GM23338 (cell line): ENCODE measurements at regions not wholly inside any gene's neighbourhood (a gene's known extent, or its start where the extent isn't known, plus 50 kb on each side); places are given as distances from the start of the nearest gene placed in this dataset.

Source experiments
- ATAC-seq: fragments of 200-7000 bp; cut with Tn5 transposase; 3 replicates; pipeline ENCODE4 v1.9.1; 2020
- DNase-seq: peaks from one replicate; pipeline ENCODE4 v3.0.0-alpha.2; 2015; ENCODE audit warnings: low spot score
- H2AFZ ChIP-seq: fragments of 200-600 bp; sonication (generic); 2 replicates; pipeline ENCODE4 v1.8.0; 2016; ENCODE audit warnings: antibody characterized with exemption, mild to moderate bottlenecking, moderate library complexity
- H3F3A ChIP-seq: fragments of 200-600 bp; sonication (generic); replicated peaks from 2 replicates; pipeline ENCODE4 v1.8.0; 2017; ENCODE audit warnings: antibody characterized with exemption, mixed run types, low read depth
- H3K27ac ChIP-seq: fragments of 200-600 bp; sonication (generic); 2 replicates; pipeline ENCODE4 v1.6.1; 2016; ENCODE audit warnings: low read depth
- H3K27me3 ChIP-seq: fragments of 200-600 bp; sonication (generic); 2 replicates; pipeline ENCODE4 v1.8.0; 2016; ENCODE audit warnings: mild to moderate bottlenecking, mixed run types, moderate library complexity; ENCODE audit not compliant: insufficient read depth
- H3K36me3 ChIP-seq: fragments of 200-600 bp; sonication (generic); 2 replicates; pipeline ENCODE4 v1.8.0; 2016; ENCODE audit warnings: mild to moderate bottlenecking; ENCODE audit not compliant: insufficient read depth
- H3K4me1 ChIP-seq: fragments of 200-600 bp; sonication (generic); 2 replicates; pipeline ENCODE4 v1.8.0; 2016; ENCODE audit warnings: mild to moderate bottlenecking, moderate library complexity; ENCODE audit not compliant: insufficient read depth
- H3K4me2 ChIP-seq: fragments of 200-600 bp; sonication (generic); 2 replicates; pipeline ENCODE4 v1.7.1; 2017; ENCODE audit warnings: mixed run types
- H3K4me3 ChIP-seq: fragments of 200-600 bp; sonication (generic); 2 replicates; pipeline ENCODE4 v1.6.1; 2016; ENCODE audit warnings: mixed run types
- H3K79me2 ChIP-seq: fragments of 200-600 bp; sonication (generic); replicated peaks from 2 replicates; pipeline ENCODE4 v1.8.0; 2017; ENCODE audit warnings: mild to moderate bottlenecking; ENCODE audit not compliant: insufficient read depth
- H3K9me2 ChIP-seq: fragments of 200-600 bp; sonication (generic); 2 replicates; pipeline ENCODE4 v1.8.0; 2017; ENCODE audit not compliant: insufficient read depth
- H4K20me1 ChIP-seq: fragments of 200-600 bp; sonication (generic); replicated peaks from 2 replicates; pipeline ENCODE4 v1.8.0; 2017; ENCODE audit warnings: mild to moderate bottlenecking; ENCODE audit not compliant: insufficient read depth
- H3K27ac Mint-ChIP-seq: 2 replicates; pipeline ENCODE4 v1.8.0; 2020; ENCODE audit warnings: inconsistent platforms, mild to moderate bottlenecking, moderate library complexity, mixed read lengths
- H3K27me3 Mint-ChIP-seq: 3 replicates; pipeline ENCODE4 v1.8.0; 2022; ENCODE audit warnings: low read depth, mild to moderate bottlenecking, moderate library complexity, mixed read lengths, inconsistent platforms; ENCODE audit not compliant: insufficient read depth, poor library complexity
- H3K36me3 Mint-ChIP-seq: 3 replicates; pipeline ENCODE4 v1.8.0; 2021; ENCODE audit warnings: low read depth, mild to moderate bottlenecking, inconsistent platforms, moderate library complexity, mixed read lengths
- H3K4me1 Mint-ChIP-seq: 3 replicates; pipeline ENCODE4 v1.8.0; 2020; ENCODE audit warnings: mild to moderate bottlenecking, inconsistent platforms, mixed read lengths
- H3K4me3 Mint-ChIP-seq: 3 replicates; pipeline ENCODE4 v1.8.0; 2021; ENCODE audit warnings: moderate library complexity, mild to moderate bottlenecking, inconsistent platforms, mixed read lengths
- H3K9me3 Mint-ChIP-seq: 3 replicates; pipeline ENCODE4 v1.8.0; 2020; ENCODE audit warnings: moderate library complexity, mild to moderate bottlenecking, inconsistent platforms, mixed read lengths
- CREB1 ChIP-seq: fragments of 250-450 bp; sonication (Bioruptor Pico); IDR thresholded peaks from 2 replicates; pipeline ENCODE4 v1.5.0; 2020; ENCODE audit warnings: low read depth, mild to moderate bottlenecking, moderate library complexity
- ETS1 ChIP-seq: IDR thresholded peaks from 2 replicates; pipeline ENCODE4 v1.6.1; 2016; ENCODE audit warnings: antibody characterized with exemption
- EZH2phosphoT487 ChIP-seq: fragments of 200-600 bp; sonication (generic); IDR thresholded peaks from one replicate; pipeline ENCODE4 v1.8.1; 2018; ENCODE audit warnings: antibody characterized with exemption; ENCODE audit not compliant: unreplicated experiment
- JUNB ChIP-seq: IDR thresholded peaks from one replicate; pipeline ENCODE4 v1.6.1; 2016; ENCODE audit warnings: antibody characterized with exemption; ENCODE audit not compliant: unreplicated experiment
- POLR2AphosphoS5 ChIP-seq: IDR thresholded peaks from 2 replicates; pipeline ENCODE4 v1.6.1; 2016; ENCODE audit warnings: antibody characterized with exemption, low read depth
- REST ChIP-seq: IDR thresholded peaks from one replicate; pipeline ENCODE4 v1.6.1; 2018; ENCODE audit warnings: antibody characterized with exemption; ENCODE audit not compliant: unreplicated experiment
- STAT1 ChIP-seq: IDR thresholded peaks from one replicate; pipeline ENCODE4 v1.6.1; 2016; ENCODE audit warnings: antibody characterized with exemption; ENCODE audit not compliant: unreplicated experiment
- ZNF331 ChIP-seq: fragments of 250-450 bp; sonication (Bioruptor Pico); IDR thresholded peaks from 2 replicates; pipeline ENCODE4 v1.5.0; 2020; ENCODE audit warnings: low read depth, mild to moderate bottlenecking, moderate library complexity
- ZNF462 ChIP-seq: fragments of 250-450 bp; sonication (Bioruptor Pico); IDR thresholded peaks from 2 replicates; pipeline ENCODE4 v1.5.0; 2020; ENCODE audit warnings: mild to moderate bottlenecking, moderate library complexity

- TF ChIP-seq ZNF462 (no peak), CREB1 (no peak), ETS1 (no peak), EZH2phosphoT487 (no peak), STAT1 (no peak), ZNF331 (CRISPR knock-in tag) (no peak)
Observed at GRCh38 chr1:232131715-232132391, 498.1 kb downstream of the SIPA1L2 start (continued).

GRCh38 chr1:232130815-232131480 lies 499.0 kb downstream of the SIPA1L2 start:
- peaks cover 93% of the 10 kb centered on the region for H3K36me3 Mint-ChIP-seq
- H3K9me3 Mint-ChIP-seq, result peaks cover 36% of the 10 kb centered on the region
- Histone ChIP-seq H3K4me1 (peaks cover 98% of the 10 kb centered on the region), H3K79me2 (peaks cover 100% of the 10 kb centered on the region), H2AFZ (no peak overlapping the region), H3K36me3 (peaks cover 51% of the 10 kb centered on the region), H3K4me3 (peak overlapping the region; percentile 15; the same call in 1 of the 2 replicates), H3K9me2 (no peaks in the 10 kb centered on the region), H3F3A (peaks cover 10% of the 10 kb centered on the region; the same call in 1 of the 2 replicates), H4K20me1 (peaks cover 60% of the 10 kb centered on the region), H3K27ac (peak overlapping the region; percentile 87), H3K27me3 (no peaks in the 10 kb centered on the region), H3K4me2 (peak overlapping the region; percentile 70)
- ATAC-seq, result no peak
- peaks cover 22% of the 10 kb centered on the region for H3K27me3 Mint-ChIP-seq
- peak; percentile 68 for DNase-seq
- peak overlapping the region; percentile 37; the same call in 1 of the 3 replicates for H3K4me3 Mint-ChIP-seq
- H3K27ac Mint-ChIP-seq, result no peak overlapping the region
- H3K4me1 Mint-ChIP-seq, result peaks cover 86% of the 10 kb centered on the region
- TF ChIP-seq JUNB, result no peak
- no peak for TF ChIP-seq CREB1
- peak; percentile 18 for TF ChIP-seq POLR2AphosphoS5
- TF ChIP-seq REST, result no peak
